Activated T-cell treated with anti-CD3 and anti-CD28 coated beads, Interleukin-2, amount 50 U/mL, for 72 hours (primary cell): ENCODE measurements at regions not wholly inside any gene's neighbourhood (a gene's known extent, or its start where the extent isn't known, plus 50 kb on each side); places are given as distances from the start of the nearest gene placed in this dataset.
"Not testable (repeated sequence)": the region's sequence is repeated elsewhere in the genome, so short reads cannot be mapped to it uniquely, and the experiment has no call there.

ENCODE experiments used
- ATAC-seq, 2 donors: fragments of 150-1000 bp; cut with Tn5 transposase; replicated peaks in 1 of 2; 2 replicates each; pipeline ENCODE4 v1.10.0; 2021; ENCODE audit warnings: moderate library complexity in 2 of 2, mild to moderate bottlenecking in 1 of 2
- DNase-seq, 2 donors: peaks; one replicate each; pipeline ENCODE4 v3.0.0; 2021 to 2022; ENCODE audit warnings: mixed read lengths in 1 of 2
- H3K27ac Mint-ChIP-seq: one replicate; pipeline ENCODE4 v1.8.0; 2022; ENCODE audit warnings: mild to moderate bottlenecking, moderate library complexity, mixed read lengths
- H3K27me3 Mint-ChIP-seq: one replicate; pipeline ENCODE4 v1.8.0; 2022; ENCODE audit warnings: low read depth, mixed read lengths
- H3K36me3 Mint-ChIP-seq, 2 donors: one replicate each; pipeline ENCODE4 v1.8.0; 2022; ENCODE audit warnings: mixed read lengths in 2 of 2, mild to moderate bottlenecking in 1 of 2; ENCODE audit not compliant: insufficient read depth in 2 of 2
- H3K4me1 Mint-ChIP-seq: one replicate; pipeline ENCODE4 v1.8.0; 2022; ENCODE audit warnings: low read depth, mixed read lengths
- H3K4me3 Mint-ChIP-seq, 2 donors: one replicate each; pipeline ENCODE4 v1.8.0; 2022; ENCODE audit warnings: mild to moderate bottlenecking in 2 of 2, mixed read lengths in 2 of 2, moderate library complexity in 2 of 2
- H3K9me3 Mint-ChIP-seq, 2 donors: one replicate each; pipeline ENCODE4 v1.8.0; 2022; ENCODE audit warnings: mixed read lengths in 2 of 2

GRCh38 chr3:79986338-79986737, 218.5 kb upstream of the ROBO1 start:
- Mint-ChIP-seq H3K4me3 (no peak overlapping the region), H3K9me3 (peaks cover 7 to 8% of the 10 kb centered on the region in 2 donors), H3K27me3 (no peaks in the 10 kb centered on the region), H3K4me1 (no peaks in the 10 kb centered on the region), H3K27ac (no peak overlapping the region), H3K36me3 (peaks cover 0 to 3% of the 10 kb centered on the region in 2 donors)
- ATAC-seq (no peak), DNase-seq (no peak)

GRCh38 chr3:79985816-79986215, 218.0 kb upstream of the ROBO1 start:
- no peaks in the 10 kb centered on the region for H3K4me1 Mint-ChIP-seq
- H3K27me3 Mint-ChIP-seq, result no peaks in the 10 kb centered on the region
- H3K4me3 Mint-ChIP-seq, result no peak overlapping the region
- H3K9me3 Mint-ChIP-seq, result peaks cover 7 to 8% of the 10 kb centered on the region in 2 donors
- peaks cover 0 to 3% of the 10 kb centered on the region in 2 donors for H3K36me3 Mint-ChIP-seq
- H3K27ac Mint-ChIP-seq, result no peak overlapping the region
- ATAC-seq (no peak), DNase-seq (no peak)

GRCh38 chr3:79983118-79983517, 215.3 kb upstream of the ROBO1 start:
- Mint-ChIP-seq H3K4me3 (no peak overlapping the region), H3K4me1 (no peaks in the 10 kb centered on the region), H3K27ac (no peak overlapping the region), H3K36me3 (no peaks in the 10 kb centered on the region), H3K27me3 (no peaks in the 10 kb centered on the region), H3K9me3 (peaks cover 6 to 7% of the 10 kb centered on the region in 2 donors)
- ATAC-seq (no peak), DNase-seq (no peak)

- DNase-seq (no peak), ATAC-seq (no peak)
- Mint-ChIP-seq H3K4me3 (no peak overlapping the region), H3K4me1 (no peaks in the 10 kb centered on the region), H3K27ac (no peak overlapping the region), H3K36me3 (no peaks in the 10 kb centered on the region), H3K27me3 (no peaks in the 10 kb centered on the region), H3K9me3 (peaks cover 9 to 12% of the 10 kb centered on the region in 2 donors)
These were observed 212.2 kb upstream of the ROBO1 start for GRCh38 chr3:79979990-79980389.

- DNase-seq (no peak), ATAC-seq (no peak)
- Mint-ChIP-seq H3K27ac (no peak overlapping the region), H3K36me3 (no peaks in the 10 kb centered on the region), H3K4me3 (no peak overlapping the region), H3K27me3 (no peaks in the 10 kb centered on the region), H3K4me1 (no peaks in the 10 kb centered on the region), H3K9me3 (peaks cover 9% of the 10 kb centered on the region in 2 donors)
These were observed 208.7 kb upstream of the ROBO1 start for GRCh38 chr3:79976466-79976865.

- no peaks in the 10 kb centered on the region for H3K36me3 Mint-ChIP-seq
- DNase-seq, result no peak
- peaks cover 6 to 8% of the 10 kb centered on the region in 2 donors for H3K9me3 Mint-ChIP-seq
- no peaks in the 10 kb centered on the region for H3K27me3 Mint-ChIP-seq
- no peak overlapping the region for H3K27ac Mint-ChIP-seq
- H3K4me1 Mint-ChIP-seq, result no peaks in the 10 kb centered on the region
- H3K4me3 Mint-ChIP-seq, result no peak overlapping the region
- no peak for ATAC-seq
These were observed 206.3 kb upstream of the ROBO1 start for GRCh38 chr3:79973917-79974595.

GRCh38 chr3:79973482-79973881, 205.7 kb upstream of the ROBO1 start:
- no peak overlapping the region for H3K4me3 Mint-ChIP-seq
- DNase-seq (no peak), ATAC-seq (no peak)
- no peaks in the 10 kb centered on the region for H3K4me1 Mint-ChIP-seq
- no peak overlapping the region for H3K27ac Mint-ChIP-seq
- no peaks in the 10 kb centered on the region for H3K27me3 Mint-ChIP-seq
- H3K9me3 Mint-ChIP-seq, result peaks cover 6% of the 10 kb centered on the region in 2 donors
- no peaks in the 10 kb centered on the region for H3K36me3 Mint-ChIP-seq

- H3K27ac Mint-ChIP-seq, result no peak overlapping the region
- no peak for ATAC-seq
- H3K4me3 Mint-ChIP-seq, result no peak overlapping the region
These were observed 200.6 kb upstream of the ROBO1 start for GRCh38 chr3:79968418-79968817.

GRCh38 chr3:79960594-79960993, 192.8 kb upstream of the ROBO1 start:
- H3K4me3 Mint-ChIP-seq, result no peak overlapping the region
- ATAC-seq (no peak), DNase-seq (no peak)
- no peak overlapping the region for H3K27ac Mint-ChIP-seq
- H3K27me3 Mint-ChIP-seq, result no peaks in the 10 kb centered on the region
- no peaks in the 10 kb centered on the region for H3K4me1 Mint-ChIP-seq
- H3K36me3 Mint-ChIP-seq, result no peaks in the 10 kb centered on the region
- H3K9me3 Mint-ChIP-seq, result peaks cover 13 to 14% of the 10 kb centered on the region in 2 donors

More at GRCh38 chr3:79968418-79968817, 200.6 kb upstream of the ROBO1 start:
- H3K9me3 Mint-ChIP-seq, result peaks cover 5 to 8% of the 10 kb centered on the region in 2 donors
- no peaks in the 10 kb centered on the region for H3K4me1 Mint-ChIP-seq
- H3K27me3 Mint-ChIP-seq, result no peaks in the 10 kb centered on the region
- H3K36me3 Mint-ChIP-seq, result no peaks in the 10 kb centered on the region
- no peak for DNase-seq

GRCh38 chr3:79957066-79957465, 189.3 kb upstream of the ROBO1 start:
- ATAC-seq (no peak), DNase-seq (no peak)
- Mint-ChIP-seq H3K27me3 (no peaks in the 10 kb centered on the region), H3K36me3 (no peaks in the 10 kb centered on the region), H3K4me1 (no peaks in the 10 kb centered on the region), H3K27ac (no peak overlapping the region), H3K9me3 (peaks cover 11% of the 10 kb centered on the region in 2 donors), H3K4me3 (no peak overlapping the region)

GRCh38 chr3:79954756-79955155, 187.0 kb upstream of the ROBO1 start:
- no peak for ATAC-seq
- Mint-ChIP-seq H3K4me1 (no peaks in the 10 kb centered on the region), H3K9me3 (peaks cover 6 to 11% of the 10 kb centered on the region in 2 donors), H3K27me3 (no peaks in the 10 kb centered on the region), H3K36me3 (peaks cover 0 to 2% of the 10 kb centered on the region in 2 donors), H3K27ac (no peak overlapping the region), H3K4me3 (no peak overlapping the region)
- DNase-seq, result no peak

GRCh38 chr3:79953591-79954101, 185.8 kb upstream of the ROBO1 start:
- H3K27me3 Mint-ChIP-seq, result no peaks in the 10 kb centered on the region
- ATAC-seq (no peak), DNase-seq (no peak)
- H3K9me3 Mint-ChIP-seq, result peaks cover 6 to 13% of the 10 kb centered on the region in 2 donors
- no peaks in the 10 kb centered on the region for H3K4me1 Mint-ChIP-seq
- H3K36me3 Mint-ChIP-seq, result peaks cover 0 to 2% of the 10 kb centered on the region in 2 donors
- H3K27ac Mint-ChIP-seq, result no peak overlapping the region
- H3K4me3 Mint-ChIP-seq, result no peak overlapping the region

- not testable (repeated sequence) for DNase-seq, H3K27me3 Mint-ChIP-seq, H3K4me1 Mint-ChIP-seq, H3K4me3 Mint-ChIP-seq, H3K36me3 Mint-ChIP-seq, ATAC-seq, H3K27ac Mint-ChIP-seq
- peaks cover 3 to 14% of the 10 kb centered on the region in 2 donors for H3K9me3 Mint-ChIP-seq
These were observed 183.6 kb upstream of the ROBO1 start for GRCh38 chr3:79951426-79951825.

GRCh38 chr3:79947957-79948356, 180.2 kb upstream of the ROBO1 start:
- no peak overlapping the region for H3K27ac Mint-ChIP-seq
- ATAC-seq, result no peak

More at GRCh38 chr3:79947957-79948356, 180.2 kb upstream of the ROBO1 start:
- no peaks in the 10 kb centered on the region for H3K27me3 Mint-ChIP-seq
- DNase-seq, result no peak
- peaks cover 11 to 24% of the 10 kb centered on the region in 2 donors for H3K9me3 Mint-ChIP-seq
- no peaks in the 10 kb centered on the region for H3K4me1 Mint-ChIP-seq
- H3K36me3 Mint-ChIP-seq, result peaks cover 0 to 2% of the 10 kb centered on the region in 2 donors
- no peak overlapping the region for H3K4me3 Mint-ChIP-seq
